NCI-H82 treated with DMSO at 0.1 percent for 48 hours (cell line): ENCODE measurements at regions not wholly inside any gene's neighbourhood (a gene's known extent, or its start where the extent isn't known, plus 50 kb on each side); places are given as distances from the start of the nearest gene placed in this dataset.
"Not testable (repeated sequence)": the region's sequence is repeated elsewhere in the genome, so short reads cannot be mapped to it uniquely, and the experiment has no call there.

Source experiments
- DNase-seq: peaks from one replicate; lab custom pipeline; 2025; ENCODE audit not compliant: unreplicated experiment; lab: John Stamatoyannopoulos, UW

- no peak for DNase-seq
These were observed 50.8 kb upstream of the TMEM108 start for GRCh38 chr3:132987396-132987795.

GRCh38 chr3:132984181-132984580, 54.0 kb upstream of the TMEM108 start:
- DNase-seq, result no peak

- DNase-seq, result no peak
These were observed 54.9 kb upstream of the TMEM108 start for GRCh38 chr3:132983143-132983770.

- DNase-seq, result no peak
These were observed 56.5 kb upstream of the TMEM108 start for GRCh38 chr3:132981719-132982118.

- no peak for DNase-seq
These were observed 58.1 kb upstream of the TMEM108 start for GRCh38 chr3:132980102-132980501.

- DNase-seq, result no peak
These were observed 58.6 kb upstream of the TMEM108 start for GRCh38 chr3:132979606-132980005.

- not testable (repeated sequence) for DNase-seq
These were observed 59.2 kb upstream of the TMEM108 start for GRCh38 chr3:132978946-132979345.

GRCh38 chr3:132978464-132978863, 59.7 kb upstream of the TMEM108 start:
- no peak for DNase-seq

GRCh38 chr3:132974097-132974496, 64.1 kb upstream of the TMEM108 start:
- no peak for DNase-seq

GRCh38 chr3:132973441-132973840, 64.8 kb upstream of the TMEM108 start:
- no peak for DNase-seq

- no peak for DNase-seq
These were observed 65.9 kb upstream of the TMEM108 start for GRCh38 chr3:132972333-132972732.

- DNase-seq, result peak; percentile 41
These were observed 71.8 kb upstream of the TMEM108 start for GRCh38 chr3:132966374-132966773.

GRCh38 chr3:132964266-132964665, 73.9 kb upstream of the TMEM108 start:
- no peak for DNase-seq

GRCh38 chr3:132963786-132964185, 74.4 kb upstream of the TMEM108 start:
- no peak for DNase-seq

- no peak for DNase-seq
These were observed 76.2 kb upstream of the TMEM108 start for GRCh38 chr3:132961991-132962390.

- no peak for DNase-seq
These were observed 84.5 kb upstream of the TMEM108 start for GRCh38 chr3:132953683-132954082.

- DNase-seq, result no peak
These were observed 110.3 kb upstream of the TMEM108 start for GRCh38 chr3:132927896-132928295.

GRCh38 chr3:132926098-132926497, 112.1 kb upstream of the TMEM108 start:
- no peak for DNase-seq

GRCh38 chr3:132925256-132925930, 112.8 kb upstream of the TMEM108 start:
- no peak for DNase-seq

GRCh38 chr3:132916096-132916495, 122.1 kb upstream of the TMEM108 start:
- DNase-seq, result no peak

GRCh38 chr3:132912416-132912753, 125.8 kb upstream of the TMEM108 start:
- DNase-seq, result no peak

GRCh38 chr3:132911741-132912415, 126.3 kb upstream of the TMEM108 start:
- DNase-seq, result no peak
